A549 (cell line): ENCODE measurements at regions not wholly inside any gene's neighbourhood (a gene's known extent, or its start where the extent isn't known, plus 50 kb on each side); places are given as distances from the start of the nearest gene placed in this dataset.

ENCODE experiments used
- CTCF ChIP-seq: fragments of >200 bp; sonication (Bioruptor Twin); formaldehyde crosslinking; IDR thresholded peaks from 3 replicates; pipeline ENCODE4 v1.5.1; 2016
- EP300 ChIP-seq, 2 experiments: fragments of >200 bp; sonication (Bioruptor Twin); formaldehyde crosslinking; IDR thresholded peaks; 2 replicates in 1 of 2; 3 replicates in 1 of 2; pipeline ENCODE4 v1.6.1; 2016 to 2017
- HMGXB4 ChIP-seq: fragments of 250-450 bp; sonication (Bioruptor Pico); IDR thresholded peaks from 2 replicates; pipeline ENCODE4 v1.5.0; 2021; ENCODE audit warnings: mild to moderate bottlenecking, moderate library complexity, borderline replicate concordance
- NPAS2 ChIP-seq: fragments of 250-450 bp; sonication (Bioruptor Pico); IDR thresholded peaks from 2 replicates; pipeline ENCODE4 v1.8.0; 2022; ENCODE audit warnings: mild to moderate bottlenecking, moderate library complexity, borderline replicate concordance
- POLR2A ChIP-seq: IDR thresholded peaks from 2 replicates; pipeline ENCODE4 v1.6.1; 2012; ENCODE audit warnings: mild to moderate bottlenecking, low read length
- TF ChIP-seq, protein P1 (sequence below): fragments of 200-600 bp; sonication (generic); IDR thresholded peaks from 2 replicates; pipeline ENCODE4 v1.6.1; 2016; ENCODE audit warnings: antibody characterized with exemption, mild to moderate bottlenecking, moderate library complexity

DNA sequence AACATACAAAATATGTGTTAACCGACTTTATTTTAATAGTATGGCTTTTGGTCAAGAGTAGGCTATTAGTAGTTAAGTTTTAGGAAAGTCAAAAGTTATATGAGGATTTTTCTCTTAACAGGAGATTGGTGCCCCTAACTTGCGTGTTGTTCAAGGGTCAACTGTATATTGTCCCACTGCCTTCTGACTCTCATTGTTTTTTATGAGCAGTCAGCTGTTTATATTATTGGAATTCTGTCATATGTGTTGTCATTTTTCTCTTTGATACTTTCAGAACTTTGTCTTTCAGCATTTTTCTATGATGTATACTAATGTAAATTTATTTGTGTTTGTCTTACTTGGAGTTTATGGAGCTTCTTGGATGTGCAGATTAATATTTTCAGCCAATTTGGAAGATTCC lies 142.1 kb upstream of the CMC1 start:
- TF ChIP-seq, protein P1, sequence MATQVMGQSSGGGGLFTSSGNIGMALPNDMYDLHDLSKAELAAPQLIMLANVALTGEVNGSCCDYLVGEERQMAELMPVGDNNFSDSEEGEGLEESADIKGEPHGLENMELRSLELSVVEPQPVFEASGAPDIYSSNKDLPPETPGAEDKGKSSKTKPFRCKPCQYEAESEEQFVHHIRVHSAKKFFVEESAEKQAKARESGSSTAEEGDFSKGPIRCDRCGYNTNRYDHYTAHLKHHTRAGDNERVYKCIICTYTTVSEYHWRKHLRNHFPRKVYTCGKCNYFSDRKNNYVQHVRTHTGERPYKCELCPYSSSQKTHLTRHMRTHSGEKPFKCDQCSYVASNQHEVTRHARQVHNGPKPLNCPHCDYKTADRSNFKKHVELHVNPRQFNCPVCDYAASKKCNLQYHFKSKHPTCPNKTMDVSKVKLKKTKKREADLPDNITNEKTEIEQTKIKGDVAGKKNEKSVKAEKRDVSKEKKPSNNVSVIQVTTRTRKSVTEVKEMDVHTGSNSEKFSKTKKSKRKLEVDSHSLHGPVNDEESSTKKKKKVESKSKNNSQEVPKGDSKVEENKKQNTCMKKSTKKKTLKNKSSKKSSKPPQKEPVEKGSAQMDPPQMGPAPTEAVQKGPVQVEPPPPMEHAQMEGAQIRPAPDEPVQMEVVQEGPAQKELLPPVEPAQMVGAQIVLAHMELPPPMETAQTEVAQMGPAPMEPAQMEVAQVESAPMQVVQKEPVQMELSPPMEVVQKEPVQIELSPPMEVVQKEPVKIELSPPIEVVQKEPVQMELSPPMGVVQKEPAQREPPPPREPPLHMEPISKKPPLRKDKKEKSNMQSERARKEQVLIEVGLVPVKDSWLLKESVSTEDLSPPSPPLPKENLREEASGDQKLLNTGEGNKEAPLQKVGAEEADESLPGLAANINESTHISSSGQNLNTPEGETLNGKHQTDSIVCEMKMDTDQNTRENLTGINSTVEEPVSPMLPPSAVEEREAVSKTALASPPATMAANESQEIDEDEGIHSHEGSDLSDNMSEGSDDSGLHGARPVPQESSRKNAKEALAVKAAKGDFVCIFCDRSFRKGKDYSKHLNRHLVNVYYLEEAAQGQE, result no peak
- no peak for TF ChIP-seq POLR2A
- TF ChIP-seq CTCF, result no peak
- no peak for TF ChIP-seq HMGXB4 (CRISPR knock-in tag)
- TF ChIP-seq NPAS2 (CRISPR knock-in tag), result no peak
- no peak for TF ChIP-seq EP300 (IDR thresholded peaks at IDR 0.05)
